ENCODE measurements at regions not wholly inside any gene's neighbourhood (a gene's known extent, or its start where the extent isn't known, plus 50 kb on each side); places are given as distances from the start of the nearest gene placed in this dataset.
"Not testable (repeated sequence)": the region's sequence is repeated elsewhere in the genome, so short reads cannot be mapped to it uniquely, and the experiment has no call there.

DNA sequence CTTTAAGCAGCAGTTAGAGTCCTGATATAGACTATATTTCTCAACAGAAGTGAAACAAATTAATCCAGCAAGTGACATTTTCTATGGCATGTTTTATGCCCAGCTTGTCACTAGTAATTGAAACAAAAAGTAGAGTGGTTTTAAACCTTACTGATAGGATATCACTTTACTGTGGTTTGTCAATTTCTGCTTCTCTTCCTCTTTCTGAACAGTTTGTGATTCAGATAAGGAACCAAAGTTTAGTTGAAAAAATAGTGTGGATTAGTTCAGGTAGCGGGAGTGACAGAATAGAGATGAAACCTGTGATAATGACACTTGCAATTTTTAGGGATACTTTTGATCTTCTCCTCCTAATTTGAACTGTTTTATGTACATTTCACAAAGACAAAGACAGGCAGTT lies 485.7 kb upstream of the EDIL3 start:
- Histone ChIP-seq H3K9me3 (no peaks in the 10 kb centered on the region), H3K4me1 (no peaks in the 10 kb centered on the region), H3K27ac (no peak overlapping the region), H3K36me3 (no peaks in the 10 kb centered on the region), H3K27me3 (no peaks in the 10 kb centered on the region), H3K4me3 (no peak overlapping the region)
- ATAC-seq (no peak), DNase-seq (no peak)
- intact Hi-C loops (cut with DNase I) = no loop called here
- TF ChIP-seq CTCF (IDR thresholded peaks at IDR 0.05) (no peak), POLR2A (IDR thresholded peaks at IDR 0.05) (no peak)
- 0% methylated on average over 1 of the region's 1 CpG for WGBS (ENCODE audit: insufficient coverage, low coverage, low lambda C conversion rate, missing lambda C conversion rate)

DNA sequence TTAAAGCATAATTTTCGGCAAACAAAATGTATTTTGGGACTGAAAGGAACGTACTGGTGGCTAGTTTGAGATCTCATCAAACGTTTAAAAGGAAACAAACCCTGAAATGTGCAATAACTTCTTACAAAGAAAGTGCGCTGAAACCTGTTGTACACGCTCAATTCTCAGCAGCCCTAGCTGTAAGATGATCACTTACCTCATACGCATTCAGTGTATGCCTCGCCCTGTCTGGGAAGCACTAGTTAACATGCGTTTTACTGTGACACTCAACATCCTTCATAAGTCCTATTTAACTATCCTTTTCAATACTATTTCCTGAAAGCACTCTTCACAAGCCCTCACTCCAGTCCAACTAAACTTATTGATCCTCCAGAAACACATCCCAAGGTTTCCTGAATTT lies 485.0 kb upstream of the EDIL3 start:
- Histone ChIP-seq H3K9me3 (no peaks in the 10 kb centered on the region), H3K4me1 (no peaks in the 10 kb centered on the region), H3K36me3 (no peaks in the 10 kb centered on the region), H3K27ac (no peak overlapping the region), H3K27me3 (no peaks in the 10 kb centered on the region), H3K4me3 (no peak overlapping the region)
- no peak for TF ChIP-seq CTCF (IDR thresholded peaks at IDR 0.05)
- no peak for TF ChIP-seq POLR2A (IDR thresholded peaks at IDR 0.05)
- DNase-seq (no peak), ATAC-seq (no peak)
- WGBS (ENCODE audit: insufficient coverage, low coverage, low lambda C conversion rate, missing lambda C conversion rate) = 32% methylated on average over 7 of the region's 8 CpGs
- intact Hi-C loops (cut with DNase I) = no loop called here

- DNase-seq = not testable (repeated sequence)
- WGBS (ENCODE audit: insufficient coverage, low coverage, low lambda C conversion rate, missing lambda C conversion rate) = 96% methylated on average over 14 of the region's 19 CpGs
Observed at GRCh38 chr5:84863936-84864335, 479.3 kb upstream of the EDIL3 start.

DNA sequence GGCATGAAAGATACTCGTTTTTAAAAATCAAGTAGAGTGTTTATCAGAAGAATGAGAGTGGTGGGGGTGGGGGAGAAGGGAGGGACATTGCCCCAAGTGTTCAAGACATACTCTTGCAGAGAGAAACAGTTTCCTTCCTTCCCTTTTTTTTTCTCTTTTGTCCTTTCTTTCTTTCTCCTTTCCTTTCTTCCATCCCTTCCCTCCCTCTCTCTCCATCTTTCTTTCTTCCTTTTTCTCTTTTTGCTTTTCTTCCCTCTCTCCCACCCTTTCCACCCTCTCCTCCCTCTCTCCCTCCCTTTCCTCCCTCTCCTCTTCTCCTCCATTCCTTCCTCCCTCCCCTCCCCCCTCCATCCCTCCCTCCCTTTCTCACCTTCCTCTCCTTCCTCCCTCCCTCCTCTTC lies 478.3 kb upstream of the EDIL3 start:
- no peaks in the 10 kb centered on the region for H3K4me1 ChIP-seq
- no peak for DNase-seq
- no peak for ATAC-seq
- 7% methylated on average over 1 of the region's 1 CpG for WGBS (ENCODE audit: insufficient coverage, low coverage, low lambda C conversion rate, missing lambda C conversion rate)
- no peaks in the 10 kb centered on the region for H3K36me3 ChIP-seq
- no peaks in the 10 kb centered on the region for H3K9me3 ChIP-seq
- no peak for TF ChIP-seq POLR2A (IDR thresholded peaks at IDR 0.05)
- TF ChIP-seq CTCF (IDR thresholded peaks at IDR 0.05) = no peak
- intact Hi-C loops (cut with DNase I) = no loop called here
- H3K27me3 ChIP-seq = no peaks in the 10 kb centered on the region
- H3K27ac ChIP-seq = no peak overlapping the region
- H3K4me3 ChIP-seq = no peak overlapping the region

More at GRCh38 chr5:84863936-84864335, 479.3 kb upstream of the EDIL3 start:
- ATAC-seq; H3K4me3 ChIP-seq; H3K4me1 ChIP-seq; intact Hi-C loops (cut with DNase I); H3K9me3 ChIP-seq; H3K27ac ChIP-seq; H3K36me3 ChIP-seq; H3K27me3 ChIP-seq: not testable (repeated sequence)

- ATAC-seq (no peak), DNase-seq (no peak)
- Histone ChIP-seq H3K27me3 (no peaks in the 10 kb centered on the region), H3K4me3 (no peak overlapping the region), H3K9me3 (no peaks in the 10 kb centered on the region), H3K27ac (no peak overlapping the region), H3K36me3 (no peaks in the 10 kb centered on the region), H3K4me1 (no peaks in the 10 kb centered on the region)
- TF ChIP-seq POLR2A (IDR thresholded peaks at IDR 0.05) = no peak
- TF ChIP-seq CTCF (IDR thresholded peaks at IDR 0.05) = no peak
- intact Hi-C loops (cut with DNase I) = no loop called here
- WGBS (ENCODE audit: insufficient coverage, low coverage, low lambda C conversion rate, missing lambda C conversion rate) = 54% methylated on average over 4 of the region's 7 CpGs
Observed at GRCh38 chr5:84862132-84862531, 477.5 kb upstream of the EDIL3 start.
